ENCODE measurements at regions not wholly inside any gene's neighbourhood (a gene's known extent, or its start where the extent isn't known, plus 50 kb on each side); places are given as distances from the start of the nearest gene placed in this dataset.

GRCh38 chr2:228261546-228261945 is 80.1 kb upstream of the SPHKAP start:
- TF ChIP-seq, protein P1, sequence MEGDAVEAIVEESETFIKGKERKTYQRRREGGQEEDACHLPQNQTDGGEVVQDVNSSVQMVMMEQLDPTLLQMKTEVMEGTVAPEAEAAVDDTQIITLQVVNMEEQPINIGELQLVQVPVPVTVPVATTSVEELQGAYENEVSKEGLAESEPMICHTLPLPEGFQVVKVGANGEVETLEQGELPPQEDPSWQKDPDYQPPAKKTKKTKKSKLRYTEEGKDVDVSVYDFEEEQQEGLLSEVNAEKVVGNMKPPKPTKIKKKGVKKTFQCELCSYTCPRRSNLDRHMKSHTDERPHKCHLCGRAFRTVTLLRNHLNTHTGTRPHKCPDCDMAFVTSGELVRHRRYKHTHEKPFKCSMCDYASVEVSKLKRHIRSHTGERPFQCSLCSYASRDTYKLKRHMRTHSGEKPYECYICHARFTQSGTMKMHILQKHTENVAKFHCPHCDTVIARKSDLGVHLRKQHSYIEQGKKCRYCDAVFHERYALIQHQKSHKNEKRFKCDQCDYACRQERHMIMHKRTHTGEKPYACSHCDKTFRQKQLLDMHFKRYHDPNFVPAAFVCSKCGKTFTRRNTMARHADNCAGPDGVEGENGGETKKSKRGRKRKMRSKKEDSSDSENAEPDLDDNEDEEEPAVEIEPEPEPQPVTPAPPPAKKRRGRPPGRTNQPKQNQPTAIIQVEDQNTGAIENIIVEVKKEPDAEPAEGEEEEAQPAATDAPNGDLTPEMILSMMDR (IDR thresholded peaks at IDR 0.05; ENCODE audit: low read depth, low read length) = no peak

GRCh38 chr2:228257379-228257778 is 75.9 kb upstream of the SPHKAP start:
- TF ChIP-seq, protein P1 (IDR thresholded peaks at IDR 0.05; ENCODE audit: low read depth, low read length) = no peak
- DNase-seq (ENCODE audit: extremely low read depth, low read depth) = no peak

More at GRCh38 chr2:228261546-228261945, 80.1 kb upstream of the SPHKAP start:
- no peak for DNase-seq (ENCODE audit: extremely low read depth, low read depth)

DNA sequence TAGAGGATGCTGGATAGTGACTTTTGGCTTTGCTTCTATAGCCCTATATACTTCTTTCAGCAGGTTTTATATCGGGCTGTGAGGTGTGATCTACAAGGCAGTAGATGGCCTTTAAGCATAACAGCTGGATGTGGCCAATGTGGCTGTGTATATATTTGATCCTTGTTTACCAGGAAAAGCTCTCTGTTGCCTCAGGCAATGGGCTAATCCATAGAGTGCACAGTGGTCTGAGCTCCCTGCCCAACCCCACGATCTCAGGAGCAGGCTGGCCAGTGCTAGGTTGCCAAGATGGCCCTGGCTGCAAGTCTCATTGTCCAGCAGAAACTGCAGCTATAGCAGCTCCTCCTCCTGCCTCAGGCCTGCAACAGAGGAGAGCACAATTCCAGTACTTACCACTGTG is 72.3 kb upstream of the SPHKAP start:
- no peak for DNase-seq (ENCODE audit: extremely low read depth, low read depth)

GRCh38 chr2:228247335-228247734 is 65.8 kb upstream of the SPHKAP start:
- TF ChIP-seq, protein P1 (IDR thresholded peaks at IDR 0.05; ENCODE audit: low read depth, low read length) = no peak
- no peak for DNase-seq (ENCODE audit: extremely low read depth, low read depth)

More for the DNA sequence above, 72.3 kb upstream of the SPHKAP start:
- TF ChIP-seq, protein P1 (IDR thresholded peaks at IDR 0.05; ENCODE audit: low read depth, low read length) = no peak

DNA sequence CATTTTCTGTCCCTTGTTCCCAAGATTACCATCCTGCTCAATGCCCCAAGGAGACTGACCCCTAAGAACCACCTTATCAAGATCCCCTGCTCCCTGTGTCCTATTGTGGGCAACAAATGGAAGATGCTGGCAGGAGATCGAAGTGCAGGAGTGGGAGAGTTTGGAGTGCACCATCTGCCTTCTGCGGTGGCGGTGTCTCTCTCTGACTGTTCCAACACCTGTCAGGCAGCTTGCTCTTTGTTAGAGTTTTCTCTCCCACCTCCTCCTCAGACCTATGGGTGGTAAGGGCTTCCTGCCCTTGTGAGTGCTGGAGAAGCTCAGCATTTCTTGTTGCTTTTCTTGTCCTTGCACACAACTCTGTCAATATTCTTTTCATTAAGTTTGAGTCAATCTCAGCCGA is 64.1 kb upstream of the SPHKAP start:
- TF ChIP-seq, protein P1 (IDR thresholded peaks at IDR 0.05; ENCODE audit: low read depth, low read length) = no peak
- DNase-seq (ENCODE audit: extremely low read depth, low read depth) = no peak

DNA sequence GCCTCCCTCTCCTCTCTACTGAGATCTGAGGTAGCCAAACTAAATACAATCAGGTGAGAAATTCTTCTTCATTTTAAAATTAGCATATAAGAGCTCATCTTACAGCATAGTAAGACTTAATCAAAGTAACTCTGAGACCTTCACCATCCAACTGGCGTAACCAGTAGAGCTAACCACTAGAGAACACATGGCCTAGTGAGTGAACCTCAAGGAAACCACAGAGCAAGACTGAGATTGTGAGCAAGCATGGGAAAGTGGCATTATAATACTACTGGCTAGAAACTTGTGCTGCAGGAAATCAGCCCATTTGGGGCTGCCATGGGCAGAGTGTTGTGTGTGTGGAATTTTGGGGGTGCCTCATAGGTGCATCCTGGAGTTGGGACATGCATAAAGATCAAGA is 61.1 kb upstream of the SPHKAP start:
- TF ChIP-seq, protein P1 (IDR thresholded peaks at IDR 0.05; ENCODE audit: low read depth, low read length) = no peak
- no peak for DNase-seq (ENCODE audit: extremely low read depth, low read depth)

- TF ChIP-seq, protein P1 (IDR thresholded peaks at IDR 0.05; ENCODE audit: low read depth, low read length) = no peak
- DNase-seq (ENCODE audit: extremely low read depth, low read depth) = no peak
Measured at GRCh38 chr2:228239907-228240561, 58.5 kb upstream of the SPHKAP start.
